IPS DF 4.7 (cell line): ENCODE measurements at regions not wholly inside any gene's neighbourhood (a gene's known extent, or its start where the extent isn't known, plus 50 kb on each side); places are given as distances from the start of the nearest gene placed in this dataset.

Experiments used
- DNase-seq: peaks from one replicate; pipeline ENCODE4 v3.0.0-alpha.2; 2013; ENCODE audit warnings: low spot score; ENCODE audit errors: extremely low read depth

DNA sequence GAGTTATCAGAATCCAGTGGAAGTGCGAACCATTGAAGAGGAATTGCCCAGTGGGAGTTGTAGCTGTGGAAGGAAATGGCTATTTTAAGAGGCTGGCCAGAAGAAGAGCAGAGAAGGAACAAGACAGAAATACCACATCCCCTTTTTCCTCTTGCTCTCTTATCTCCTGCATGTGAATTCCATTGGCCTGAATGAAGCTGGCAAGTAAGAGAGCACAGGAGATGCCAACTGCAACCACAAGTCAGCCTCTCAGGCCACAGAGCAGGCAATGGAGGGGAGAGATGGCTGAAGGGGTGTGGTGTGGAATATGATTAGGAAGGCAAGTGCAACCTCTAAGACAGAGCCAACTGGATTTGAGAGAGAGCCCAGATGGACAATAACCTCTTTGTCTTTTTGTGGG is 362.7 kb upstream of the IMPG1 start:
- DNase-seq = no peak

DNA sequence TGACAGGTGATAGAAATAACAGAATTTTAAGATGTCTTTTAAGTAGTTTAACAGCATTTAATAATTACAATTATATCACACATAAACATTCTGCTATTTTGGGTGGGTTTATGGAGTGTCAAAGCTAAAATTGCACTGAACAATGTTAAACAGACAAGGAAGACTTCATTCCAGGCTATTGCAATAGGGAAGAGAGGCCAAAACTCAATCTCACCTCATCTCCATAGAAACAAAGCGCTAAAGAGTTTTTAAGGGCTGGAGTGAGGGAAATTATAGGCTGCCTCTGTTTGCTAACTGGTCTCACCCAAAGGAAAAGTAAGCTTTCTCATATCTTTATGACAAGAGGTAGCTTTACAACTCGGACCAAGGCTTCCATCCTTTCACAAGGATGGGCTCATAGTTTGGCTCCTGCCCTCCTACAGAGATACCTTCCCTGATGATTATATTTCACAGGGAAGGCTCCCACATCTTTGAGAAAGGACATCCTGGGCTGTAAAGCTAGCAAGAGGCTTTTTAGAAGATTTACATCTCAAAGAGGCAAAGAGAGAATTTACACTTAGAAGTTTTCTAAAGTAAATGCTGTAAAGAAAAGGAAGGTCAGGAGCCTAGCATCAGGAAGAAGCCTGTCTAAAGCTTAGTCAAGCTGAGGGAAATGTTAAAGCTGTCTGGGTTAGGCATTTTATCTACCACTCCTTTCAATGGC is 350.2 kb upstream of the IMPG1 start:
- no peak for DNase-seq

DNA sequence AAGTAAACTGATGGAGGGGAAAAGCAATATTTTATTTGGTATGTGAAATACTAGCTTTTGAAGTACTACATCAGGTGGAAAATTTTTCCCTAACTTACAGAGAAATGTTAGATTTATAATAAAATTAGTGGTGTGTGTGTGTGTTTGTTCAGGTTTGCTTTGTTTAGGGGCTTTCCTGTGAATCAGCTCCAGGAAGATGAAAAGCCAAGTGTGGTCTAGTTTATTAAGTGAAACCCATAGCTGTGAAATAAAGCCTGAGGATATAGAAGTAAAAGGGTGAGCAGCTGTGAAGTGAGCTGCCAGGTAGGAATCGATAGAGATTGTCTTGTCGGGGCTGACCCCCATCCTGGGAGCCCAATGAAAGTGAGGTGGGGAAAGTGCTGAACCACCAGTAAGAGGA is 347.6 kb upstream of the IMPG1 start:
- DNase-seq = no peak

DNA sequence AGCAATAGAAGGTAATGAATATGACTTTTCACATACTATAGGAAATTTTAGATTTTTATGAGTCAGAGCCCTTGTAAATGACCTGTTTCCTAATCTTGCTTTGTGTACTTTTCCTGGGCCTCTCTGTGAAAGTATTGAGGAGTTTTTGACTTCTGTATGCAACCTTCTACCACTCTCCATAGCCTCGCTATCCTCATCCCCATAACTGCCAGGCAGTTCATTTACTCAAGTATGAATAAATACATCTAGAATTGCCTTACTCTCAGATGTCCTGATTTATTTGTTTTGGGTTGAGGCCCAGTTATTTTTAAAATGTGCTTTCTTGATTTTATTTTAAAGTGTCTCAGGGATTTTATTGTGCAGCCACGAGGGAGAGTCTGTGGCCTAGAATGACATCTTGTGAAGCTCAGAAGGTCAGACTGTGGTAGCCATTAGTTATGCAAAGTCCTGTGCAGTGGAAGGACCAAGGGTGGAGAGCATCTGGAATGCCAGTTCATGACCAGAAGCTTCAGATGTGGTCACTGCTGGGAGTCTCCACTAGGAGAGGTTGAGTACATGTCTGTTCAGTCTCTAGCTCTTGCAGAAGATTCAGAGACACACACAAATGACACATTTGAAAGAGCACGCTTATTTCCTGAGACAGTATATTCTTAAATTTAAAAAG is 346.2 kb upstream of the IMPG1 start:
- DNase-seq = no peak

DNA sequence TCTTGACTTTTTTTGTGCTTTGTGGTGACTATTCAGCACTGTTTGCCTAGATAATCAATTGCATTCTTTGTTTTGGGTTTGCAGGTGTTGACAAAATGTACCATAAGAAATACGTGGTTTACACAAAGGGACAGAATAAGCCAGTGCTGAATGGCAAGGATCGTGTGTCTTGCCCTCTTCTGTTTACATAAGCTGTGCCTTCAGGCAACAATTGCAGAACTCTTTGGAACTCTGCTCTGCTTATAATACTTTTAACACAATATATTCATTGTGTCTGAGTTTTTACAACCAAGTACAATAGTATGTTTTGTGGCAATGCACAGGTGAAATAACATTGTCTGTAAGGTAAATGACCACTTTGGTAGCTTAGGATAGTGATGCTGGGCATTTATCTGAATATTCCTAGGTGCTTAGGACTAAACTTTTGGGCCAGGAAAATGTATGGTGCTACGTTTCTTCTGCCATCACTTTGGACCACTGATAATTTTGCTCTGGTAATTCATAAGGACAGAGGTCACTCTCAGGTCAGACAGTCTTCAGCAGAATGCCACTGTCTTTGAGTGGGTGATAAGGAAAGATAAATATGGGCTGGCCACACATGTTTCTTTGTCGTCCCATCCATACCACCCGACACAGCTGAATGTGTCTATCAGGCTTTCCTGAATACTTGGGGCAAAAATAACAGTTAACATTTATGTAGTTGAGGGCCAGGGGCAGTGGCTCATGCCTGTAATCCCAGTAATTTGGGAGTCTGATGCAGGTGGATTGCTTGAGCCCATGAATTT is 344.6 kb upstream of the IMPG1 start:
- no peak for DNase-seq

DNA sequence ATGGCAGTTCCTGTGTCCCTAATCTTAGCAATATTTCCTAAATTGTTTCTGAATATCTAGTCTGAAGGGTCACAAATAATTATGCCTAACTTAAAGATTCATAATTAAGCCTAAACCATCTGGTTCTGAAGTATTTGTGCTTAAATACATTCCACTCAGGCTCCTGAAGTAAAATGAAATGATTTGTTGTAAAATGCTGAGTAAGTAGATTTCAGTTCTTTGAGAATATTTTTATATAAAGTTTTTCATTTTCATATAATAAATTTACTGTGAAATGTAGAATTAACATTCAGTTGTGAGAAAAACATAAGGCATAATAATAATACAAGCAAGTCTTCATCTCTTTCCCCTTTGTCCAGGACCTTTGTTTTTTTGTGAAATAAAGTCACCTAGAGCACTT is 330.6 kb upstream of the IMPG1 start:
- no peak for DNase-seq

DNA sequence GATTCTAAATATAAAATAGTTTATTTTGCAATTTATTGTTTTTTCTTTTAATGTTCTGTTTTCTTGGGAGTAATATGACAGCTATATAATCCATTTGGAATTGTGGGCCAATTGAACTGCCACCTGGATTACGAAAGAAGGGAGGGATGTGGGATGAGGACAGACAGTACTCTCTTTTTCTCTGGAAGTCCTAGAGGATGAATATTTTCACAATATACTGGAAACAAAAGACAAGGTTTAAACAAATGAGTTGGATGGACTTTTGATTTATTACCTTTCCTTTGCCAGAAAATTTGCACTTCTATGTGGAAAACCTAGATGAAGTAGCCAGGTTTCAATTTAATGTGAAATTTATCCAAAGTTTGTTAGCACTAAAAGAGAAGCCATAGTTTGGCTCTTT is 325.5 kb upstream of the IMPG1 start:
- no peak for DNase-seq

DNA sequence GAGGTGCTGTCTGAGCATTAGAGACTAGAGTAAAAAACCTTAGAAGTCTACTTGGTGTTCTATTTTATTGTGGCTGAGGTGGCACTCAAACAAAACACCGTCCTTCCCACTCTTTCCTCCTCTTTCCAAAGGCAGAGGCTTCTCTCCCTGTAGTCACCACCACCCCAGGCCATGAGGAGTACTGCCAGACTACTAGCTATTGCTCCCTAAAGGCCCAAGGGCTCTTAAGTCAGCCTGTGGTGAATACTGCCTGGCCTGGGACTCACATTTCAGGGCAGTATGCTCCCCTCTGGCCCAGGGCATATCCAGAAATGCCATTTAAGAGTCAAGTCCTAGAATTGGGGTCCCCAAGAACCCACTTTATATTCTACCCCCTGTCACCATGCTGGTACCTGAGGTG is 309.7 kb upstream of the IMPG1 start:
- no peak for DNase-seq

DNA sequence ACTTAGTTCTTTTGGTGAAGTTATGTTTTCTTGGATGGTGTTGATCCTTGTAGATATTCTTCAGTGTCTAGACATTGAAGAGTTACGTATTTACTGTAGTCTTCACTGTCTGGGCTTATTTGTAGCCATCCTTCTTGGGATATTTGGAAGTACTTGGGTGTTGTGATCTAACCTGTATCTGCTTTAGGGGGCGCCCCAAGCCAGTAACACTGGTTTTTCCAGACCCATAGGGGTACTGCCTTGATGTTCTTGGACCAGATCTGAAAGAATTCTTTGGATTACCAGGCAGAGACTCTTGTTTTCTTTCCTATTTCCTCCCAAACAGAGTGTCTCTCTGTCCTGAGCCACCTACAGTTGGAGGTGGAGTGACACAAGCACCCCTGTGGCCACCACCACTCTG is 309.1 kb upstream of the IMPG1 start:
- no peak for DNase-seq

DNA sequence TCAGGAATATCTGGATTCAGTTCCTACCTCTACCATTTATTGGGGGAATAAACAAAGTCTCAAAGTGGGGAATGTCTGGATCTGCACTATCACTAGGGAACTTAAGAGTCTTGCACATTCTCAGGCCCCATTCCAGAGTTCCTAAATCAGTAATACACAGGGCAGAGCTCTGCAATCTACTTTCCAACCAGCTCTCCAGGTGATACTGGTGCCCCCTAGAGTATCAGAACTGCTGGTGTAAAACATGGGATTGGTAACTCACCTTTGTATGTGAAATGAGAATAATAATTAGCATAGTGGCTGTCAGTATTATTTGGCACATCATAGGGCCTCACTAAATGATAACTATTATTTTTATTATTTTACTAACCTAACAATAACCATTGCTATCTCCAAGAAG is 278.8 kb upstream of the IMPG1 start:
- DNase-seq = no peak

DNA sequence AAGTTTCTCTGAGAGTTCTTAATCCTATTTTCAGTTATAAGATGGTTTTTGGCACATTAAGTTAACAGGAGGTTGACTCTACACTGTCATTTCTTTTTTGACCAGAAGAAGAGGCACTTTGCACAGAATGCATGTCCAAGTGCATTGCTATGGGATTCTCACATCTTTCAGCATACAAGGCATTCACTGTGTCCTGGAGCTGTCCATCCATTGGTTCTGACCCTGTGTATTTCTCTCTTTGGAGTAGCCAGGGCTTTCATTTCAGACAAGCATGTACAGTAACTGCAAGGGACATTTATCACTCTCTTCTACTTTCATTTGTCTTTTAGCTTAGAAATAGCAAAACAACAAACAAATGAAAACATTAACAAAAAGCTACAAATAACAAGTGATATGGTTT is 275.1 kb upstream of the IMPG1 start:
- DNase-seq = no peak

DNA sequence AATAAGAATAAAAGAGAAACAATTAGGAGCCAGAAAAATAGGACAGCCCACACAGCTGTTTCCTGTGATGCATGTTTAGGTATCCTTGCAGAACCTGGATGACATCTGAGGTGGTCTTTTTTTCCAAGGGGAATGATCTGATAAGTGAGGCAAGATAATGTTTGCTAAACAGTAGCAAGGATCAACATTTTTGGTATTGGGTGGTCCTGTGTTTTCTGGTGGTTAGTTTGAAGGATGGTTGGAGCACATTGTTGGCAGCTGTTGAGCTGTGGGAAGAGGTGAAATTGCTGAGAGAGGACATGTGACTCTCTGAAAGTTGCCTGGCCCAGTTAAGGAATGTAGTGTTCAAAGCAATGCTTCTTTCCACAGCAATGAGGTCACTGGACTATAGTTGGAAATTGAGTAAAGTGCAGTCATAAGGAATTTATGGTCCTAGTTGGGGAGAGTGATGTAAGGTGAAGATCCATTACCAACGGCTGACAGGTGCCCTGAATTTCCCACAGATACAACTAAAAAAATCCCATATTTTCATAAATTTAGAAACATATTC is 270.2 kb upstream of the IMPG1 start:
- DNase-seq = no peak

DNA sequence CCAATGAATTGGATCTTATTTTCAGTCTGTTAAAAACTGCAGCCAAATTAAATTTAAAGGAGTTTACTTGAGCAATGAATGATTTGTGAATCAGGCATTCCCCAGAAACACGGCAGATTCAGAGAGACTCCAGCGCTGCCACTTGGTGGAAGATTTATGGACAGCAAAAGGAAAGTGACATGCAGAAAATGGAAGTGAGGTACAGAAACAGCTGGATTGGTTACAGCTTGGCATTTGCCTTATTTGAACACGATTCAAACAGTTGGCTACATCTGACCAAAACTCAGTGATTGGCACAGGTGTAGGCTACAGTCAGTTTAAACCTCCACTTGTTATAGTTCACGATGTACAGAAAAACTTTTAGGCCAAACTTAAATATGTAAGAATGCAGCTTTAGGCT is 257.6 kb upstream of the IMPG1 start:
- no peak for DNase-seq

DNA sequence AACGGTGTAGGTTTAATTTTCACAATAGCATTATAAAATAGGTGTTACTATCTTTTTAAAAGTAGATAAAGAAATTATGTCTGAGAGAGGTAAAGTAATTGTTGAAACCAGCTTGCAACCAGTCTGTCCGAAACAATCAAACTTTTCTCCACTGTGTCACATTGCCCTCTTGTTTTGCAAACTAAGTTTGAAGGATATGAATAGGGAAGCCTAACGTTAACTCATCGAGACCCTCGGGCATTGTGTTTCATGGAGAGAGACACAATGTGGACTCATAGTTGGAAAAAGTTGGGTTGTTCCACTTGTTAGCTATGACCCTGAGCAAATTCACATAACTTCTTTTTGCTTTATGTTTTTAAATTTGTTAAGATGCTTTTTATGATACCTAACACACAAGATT is 254.4 kb upstream of the IMPG1 start:
- DNase-seq = no peak
